BLaER1 treated with 17β-estradiol and CSF1 and Interleukin-3, amounts not matched to agents 10 nM and 100 nM (cell line): ENCODE measurements at regions not wholly inside any gene's neighbourhood (a gene's known extent, or its start where the extent isn't known, plus 50 kb on each side); places are given as distances from the start of the nearest gene placed in this dataset.
A peak's percentile ranks its signal among the peaks of the same experiment; 100 is the strongest.
"Not testable (repeated sequence)": the region's sequence is repeated elsewhere in the genome, so short reads cannot be mapped to it uniquely, and the experiment has no call there.

Experiments used
- H3K27ac ChIP-seq, 11 experiments: shearing (Covaris generic); formaldehyde crosslinking; 2 replicates each; pipeline ENCODE4 v1.8.1; 2022
- H3K27me3 ChIP-seq, 11 experiments: shearing (Covaris generic); formaldehyde crosslinking; 2 replicates each; pipeline ENCODE4 v1.8.1; 2022
- H3K36me3 ChIP-seq, 11 experiments: shearing (Covaris generic); formaldehyde crosslinking; 2 replicates each; pipeline ENCODE4 v1.8.1; 2022
- H3K4me1 ChIP-seq, 10 experiments: shearing (Covaris generic); formaldehyde crosslinking; 2 replicates each; pipeline ENCODE4 v1.8.1; 2022
- H3K4me2 ChIP-seq, 11 experiments: shearing (Covaris generic); formaldehyde crosslinking; 2 replicates each; pipeline ENCODE4 v1.8.1; 2022
- H3K4me3 ChIP-seq, 10 experiments: shearing (Covaris generic); formaldehyde crosslinking; 2 replicates each; pipeline ENCODE4 v1.8.1; 2022
- H3K9ac ChIP-seq, 11 experiments: shearing (Covaris generic); formaldehyde crosslinking; 2 replicates each; pipeline ENCODE4 v1.8.1; 2022
- H3K9me3 ChIP-seq, 11 experiments: shearing (Covaris generic); formaldehyde crosslinking; replicated peaks in 1 of 11; 2 replicates each; pipeline ENCODE4 v1.8.1; 2022
- H4K20me1 ChIP-seq, 11 experiments: shearing (Covaris generic); formaldehyde crosslinking; 2 replicates each; pipeline ENCODE4 v1.8.1; 2022
- Cebpa-rat ChIP-seq, 11 experiments: shearing (Covaris generic); IDR thresholded peaks; 2 replicates each; pipeline ENCODE4 v1.8.1; 2022

DNA sequence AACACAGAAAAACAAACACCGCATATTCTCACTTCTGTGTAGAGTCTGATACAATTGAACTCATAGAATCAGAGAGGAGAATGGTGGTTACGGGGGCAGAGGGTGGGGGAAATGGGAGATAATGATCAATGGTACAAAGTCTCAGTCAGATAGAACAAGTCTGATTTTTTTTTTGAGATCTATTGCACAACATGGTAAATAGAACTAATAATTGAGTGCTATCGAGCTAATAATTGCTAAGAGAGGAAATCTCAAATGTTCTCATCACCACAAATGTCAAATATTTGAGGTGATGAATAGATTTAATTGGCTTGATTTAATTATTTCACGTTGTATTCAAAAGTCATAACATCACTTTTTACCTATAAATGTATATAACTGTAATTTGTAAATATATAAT lies 121.0 kb upstream of the SPIN1 start:
- Histone ChIP-seq H3K36me3 (no peaks in the 10 kb centered on the region), H3K4me3 (no peak overlapping the region), H3K27me3 (no peaks in the 10 kb centered on the region), H3K9me3 (peaks cover 19 to 77% (median 64%) of the 10 kb centered on the region in 11 experiments), H3K9ac (no peak overlapping the region), H3K27ac (no peak overlapping the region), H3K4me1 (peaks cover 21 to 29% (median 25%) of the 10 kb centered on the region in 10 experiments), H4K20me1 (no peaks in the 10 kb centered on the region), H3K4me2 (no peak overlapping the region)
- TF ChIP-seq Cebpa-rat (IDR thresholded peaks at IDR 0.05), result no peak

DNA sequence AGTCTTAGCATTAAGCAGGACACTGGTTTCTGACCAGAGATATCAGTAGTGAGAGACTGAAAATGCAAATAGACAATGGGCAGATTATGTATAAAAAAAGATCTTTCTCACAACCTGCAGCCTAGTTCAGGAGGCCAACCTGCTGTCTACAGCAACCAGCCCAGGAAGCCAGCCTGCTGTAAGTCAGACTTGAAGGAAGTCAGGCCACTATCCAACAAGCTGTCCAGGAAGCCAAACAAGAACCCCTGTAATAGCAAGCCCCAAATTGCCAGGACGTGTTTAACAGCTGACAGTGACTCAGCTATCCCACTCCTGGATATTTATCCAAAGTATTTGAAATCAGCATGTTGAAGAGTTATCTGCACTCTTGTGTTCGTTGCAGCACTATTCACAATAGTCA lies 121.8 kb upstream of the SPIN1 start:
- TF ChIP-seq Cebpa-rat (IDR thresholded peaks at IDR 0.05), result no peak
- Histone ChIP-seq H3K27me3 (no peaks in the 10 kb centered on the region), H3K9ac (no peak overlapping the region), H3K27ac (peak overlapping the region in 2 of 11 experiments; percentile 6 to 20; a peak in 2 of 22 replicates), H3K4me3 (no peak overlapping the region), H3K36me3 (no peaks in the 10 kb centered on the region), H3K9me3 (peaks cover 19 to 72% (median 64%) of the 10 kb centered on the region in 11 experiments), H3K4me2 (peak overlapping the region; percentile 21 to 57 (median 46); a peak in 21 of 22 replicates), H3K4me1 (peaks cover 23 to 32% (median 26%) of the 10 kb centered on the region in 10 experiments), H4K20me1 (no peaks in the 10 kb centered on the region)

DNA sequence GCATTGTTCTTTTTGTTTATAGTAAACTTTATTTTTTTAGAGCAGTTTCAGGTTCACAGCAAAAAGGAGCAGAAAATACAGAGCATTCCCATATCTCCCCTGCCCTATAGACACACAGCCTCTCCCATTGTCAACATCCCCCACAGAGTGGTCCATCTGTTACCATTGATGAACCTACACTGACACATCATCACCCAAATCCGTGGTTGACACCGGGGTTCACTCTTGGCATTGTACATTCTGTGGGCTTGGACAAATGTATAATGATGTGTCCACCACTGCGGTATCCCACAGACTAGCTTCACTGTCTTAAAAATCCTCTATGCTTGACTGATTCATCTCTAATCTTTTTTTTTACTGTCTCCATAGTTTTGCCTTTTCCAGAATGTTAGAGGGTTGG lies 120.7 kb upstream of the SPATA31C2 start:
- Histone ChIP-seq H3K27ac (no peak overlapping the region), H3K27me3 (no peaks in the 10 kb centered on the region), H4K20me1 (no peaks in the 10 kb centered on the region), H3K4me2 (peak overlapping the region in 6 of 11 experiments; percentile 28 to 63 (median 44); a peak in 10 of 22 replicates), H3K9ac (no peak overlapping the region), H3K9me3 (peaks cover 12 to 38% (median 28%) of the 10 kb centered on the region in 11 experiments), H3K4me1 (peaks cover 30 to 47% (median 35%) of the 10 kb centered on the region in 10 experiments), H3K4me3 (no peak overlapping the region), H3K36me3 (no peaks in the 10 kb centered on the region)
- no peak for TF ChIP-seq Cebpa-rat (IDR thresholded peaks at IDR 0.05)

DNA sequence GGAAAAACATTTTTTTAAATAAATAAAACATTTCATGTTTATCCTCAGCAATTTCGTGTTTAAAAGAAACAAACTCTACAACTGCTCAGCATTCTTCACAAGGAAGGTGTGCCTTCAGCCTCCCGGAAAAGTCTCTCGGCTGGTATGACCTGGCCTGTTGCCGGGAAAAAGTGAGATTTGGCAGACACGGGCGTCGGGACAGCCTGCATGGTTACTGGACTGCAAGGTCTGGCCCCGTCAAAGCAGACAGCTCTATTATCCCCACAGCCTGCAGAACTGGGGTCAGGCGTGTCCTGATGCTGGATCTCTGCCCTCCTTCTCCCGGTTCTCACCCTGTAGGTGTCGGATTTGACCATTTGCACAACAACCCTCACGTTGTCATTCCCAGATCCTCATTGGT lies 120.3 kb upstream of the SPATA31C2 start:
- H3K4me3 ChIP-seq, result no peak overlapping the region
- H3K27me3 ChIP-seq, result no peaks in the 10 kb centered on the region
- no peaks in the 10 kb centered on the region for H4K20me1 ChIP-seq
- H3K4me2 ChIP-seq, result peak overlapping the region; percentile 27 to 63 (median 44); a peak in 19 of 22 replicates
- no peak overlapping the region for H3K9ac ChIP-seq
- peaks cover 30 to 47% (median 35%) of the 10 kb centered on the region in 10 experiments for H3K4me1 ChIP-seq
- peak overlapping the region in 1 of 11 experiments; percentile 28; a peak in 1 of 22 replicates for H3K27ac ChIP-seq
- TF ChIP-seq Cebpa-rat (IDR thresholded peaks at IDR 0.05), result no peak
- peaks cover 16 to 39% (median 30%) of the 10 kb centered on the region in 11 experiments for H3K9me3 ChIP-seq
- no peaks in the 10 kb centered on the region for H3K36me3 ChIP-seq

DNA sequence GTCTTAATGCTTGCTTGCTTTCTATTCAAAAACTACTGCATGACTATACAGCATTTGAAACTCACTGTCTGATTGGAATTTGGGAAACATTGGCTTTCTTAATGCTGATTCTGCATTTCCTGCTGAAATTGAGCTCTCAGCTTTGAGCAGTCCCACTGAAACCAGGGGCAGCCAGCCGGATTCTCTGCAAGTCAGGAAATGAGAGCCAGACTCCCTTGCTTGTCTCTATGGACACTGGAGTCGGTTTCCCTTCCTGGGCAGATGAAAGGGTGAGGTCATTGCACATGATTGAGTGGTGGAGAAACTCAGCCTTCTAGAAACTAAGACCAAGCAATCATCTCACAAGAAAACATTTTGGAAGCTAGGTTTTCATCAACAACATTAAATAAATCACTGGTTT lies 119.7 kb upstream of the SPATA31C2 start:
- Histone ChIP-seq H3K4me2 (peak overlapping the region; percentile 28 to 63 (median 44)), H3K9me3 (peaks cover 22 to 41% (median 33%) of the 10 kb centered on the region in 11 experiments), H3K36me3 (no peaks in the 10 kb centered on the region), H3K9ac (no peak overlapping the region), H3K27ac (peak overlapping the region in 1 of 11 experiments; percentile 28; a peak in 1 of 22 replicates), H3K27me3 (no peaks in the 10 kb centered on the region), H4K20me1 (no peaks in the 10 kb centered on the region), H3K4me1 (peaks cover 28 to 45% (median 30%) of the 10 kb centered on the region in 10 experiments), H3K4me3 (no peak overlapping the region)
- no peak for TF ChIP-seq Cebpa-rat (IDR thresholded peaks at IDR 0.05)

DNA sequence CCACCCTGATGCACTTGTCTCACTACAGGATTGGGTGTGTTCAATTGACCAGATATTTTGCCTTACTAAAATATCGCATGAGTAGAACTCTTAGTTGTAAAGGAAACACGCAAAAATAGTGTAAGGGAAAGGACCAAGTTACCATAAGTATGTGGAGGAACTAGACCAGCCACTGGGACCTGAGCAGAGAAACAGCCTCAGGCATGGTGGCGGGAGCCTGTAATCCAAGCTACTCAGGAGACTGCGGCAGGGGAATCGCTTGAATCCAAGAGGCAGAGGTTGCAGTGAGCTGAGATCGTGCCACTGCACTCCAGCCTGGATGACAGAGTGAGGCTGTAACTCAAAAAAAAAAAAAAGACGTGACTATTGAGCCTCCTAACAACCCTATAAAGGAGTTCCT lies 117.9 kb upstream of the SPATA31C2 start:
- peak overlapping the region in 9 of 11 experiments; percentile 2 to 75 (median 25); a peak in 15 of 22 replicates for H3K4me2 ChIP-seq
- no peak overlapping the region for H3K27ac ChIP-seq
- peaks cover 0 to 7% (median 0%) of the 10 kb centered on the region in 11 experiments; a peak in 3 of 22 replicates for H3K36me3 ChIP-seq
- H3K9ac ChIP-seq, result no peak overlapping the region
- H3K9me3 ChIP-seq, result peaks cover 40 to 60% (median 50%) of the 10 kb centered on the region in 11 experiments
- H3K4me3 ChIP-seq, result no peak overlapping the region
- peaks cover 18 to 37% (median 22%) of the 10 kb centered on the region in 10 experiments for H3K4me1 ChIP-seq
- no peaks in the 10 kb centered on the region for H3K27me3 ChIP-seq
- no peaks in the 10 kb centered on the region for H4K20me1 ChIP-seq
- TF ChIP-seq Cebpa-rat (IDR thresholded peaks at IDR 0.05), result no peak

DNA sequence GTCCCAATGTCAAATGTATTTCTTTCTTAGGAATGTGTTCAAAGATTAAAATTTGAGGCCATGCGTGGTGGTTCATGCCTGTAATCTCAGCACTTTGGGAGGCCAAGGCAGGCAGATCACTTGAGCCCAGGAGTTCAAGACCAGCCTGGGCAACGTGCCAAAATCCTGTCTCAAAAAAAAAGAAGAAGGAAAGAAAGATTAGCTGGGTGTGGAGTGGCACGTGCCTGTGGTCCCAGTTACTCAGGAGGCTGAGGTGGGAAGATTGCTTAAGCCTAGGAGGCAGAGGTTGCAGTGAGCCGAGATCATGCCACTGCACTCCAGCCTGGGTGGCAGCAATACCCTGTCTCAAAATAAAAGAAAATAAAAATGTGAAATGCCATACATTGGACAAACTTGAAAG lies 117.5 kb upstream of the SPATA31C2 start:
- Histone ChIP-seq H3K4me2 (peak overlapping the region in 9 of 11 experiments; percentile 2 to 75 (median 25); a peak in 14 of 22 replicates), H3K4me1 (peaks cover 18 to 37% (median 22%) of the 10 kb centered on the region in 10 experiments), H3K9me3 (peaks cover 44 to 64% (median 54%) of the 10 kb centered on the region in 11 experiments)
- not testable (repeated sequence) for H3K4me3 ChIP-seq, H3K27ac ChIP-seq, H3K9ac ChIP-seq, H4K20me1 ChIP-seq, H3K27me3 ChIP-seq, H3K36me3 ChIP-seq

DNA sequence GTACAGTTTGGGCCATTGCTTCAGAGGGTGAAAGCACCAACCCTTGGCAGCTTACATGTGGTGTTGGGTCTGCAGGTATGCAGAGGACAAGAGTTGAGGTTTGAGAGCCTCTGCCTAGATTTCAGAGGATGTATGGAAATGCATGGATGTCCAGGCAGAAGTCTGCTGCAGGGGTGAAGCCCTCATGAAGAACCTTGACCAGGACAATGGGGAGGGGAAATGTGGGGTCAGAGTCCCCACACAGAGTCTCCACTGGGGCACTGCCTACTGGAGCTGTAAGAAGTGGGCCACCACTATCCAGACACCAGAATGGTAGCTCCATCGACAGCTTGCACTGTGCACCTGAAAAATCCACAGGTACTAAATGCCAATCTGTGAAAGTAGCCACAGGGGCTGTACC lies 113.6 kb upstream of the SPATA31C2 start:
- Histone ChIP-seq H3K27me3 (no peaks in the 10 kb centered on the region), H4K20me1 (no peaks in the 10 kb centered on the region), H3K36me3 (peaks cover 0 to 7% (median 0%) of the 10 kb centered on the region in 11 experiments; a peak in 3 of 22 replicates), H3K27ac (no peak overlapping the region), H3K4me3 (peak overlapping the region in 2 of 10 experiments; percentile 4 to 24; a peak in 4 of 20 replicates), H3K4me2 (no peak overlapping the region), H3K4me1 (peaks cover 6 to 15% (median 9%) of the 10 kb centered on the region in 10 experiments; a peak in 12 of 20 replicates), H3K9ac (no peak overlapping the region), H3K9me3 (peaks cover 56 to 85% (median 74%) of the 10 kb centered on the region in 11 experiments)
- TF ChIP-seq Cebpa-rat (IDR thresholded peaks at IDR 0.05), result no peak

DNA sequence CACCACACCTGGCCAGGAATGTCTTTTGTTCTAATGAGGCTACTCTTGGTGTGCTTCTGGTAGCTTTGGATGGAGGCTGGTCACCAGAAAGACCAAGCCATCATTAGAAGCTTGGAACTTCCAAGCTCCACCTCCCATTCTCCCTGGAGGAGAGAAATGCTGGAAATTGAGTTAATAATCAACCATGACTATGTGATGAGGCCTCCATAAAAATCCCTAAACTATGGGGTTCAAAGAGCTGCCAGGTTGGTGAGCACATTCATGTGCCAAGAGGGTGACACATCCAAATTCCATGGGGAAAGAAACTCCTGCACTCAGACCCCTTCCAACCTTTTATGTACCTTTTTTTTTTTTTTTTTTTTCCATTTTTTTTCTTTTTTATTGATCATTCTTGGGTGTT lies 105.5 kb upstream of the SPATA31C2 start:
- no peaks in the 10 kb centered on the region for H3K27me3 ChIP-seq
- no peak overlapping the region for H3K4me3 ChIP-seq
- no peak overlapping the region for H3K27ac ChIP-seq
- no peaks in the 10 kb centered on the region for H3K4me1 ChIP-seq
- H3K4me2 ChIP-seq, result no peak overlapping the region
- no peak for TF ChIP-seq Cebpa-rat (IDR thresholded peaks at IDR 0.05)
- H4K20me1 ChIP-seq, result no peaks in the 10 kb centered on the region
- peaks cover 0 to 10% (median 4%) of the 10 kb centered on the region in 11 experiments; a peak in 6 of 22 replicates for H3K9me3 ChIP-seq
- H3K9ac ChIP-seq, result no peak overlapping the region
- H3K36me3 ChIP-seq, result no peaks in the 10 kb centered on the region

DNA sequence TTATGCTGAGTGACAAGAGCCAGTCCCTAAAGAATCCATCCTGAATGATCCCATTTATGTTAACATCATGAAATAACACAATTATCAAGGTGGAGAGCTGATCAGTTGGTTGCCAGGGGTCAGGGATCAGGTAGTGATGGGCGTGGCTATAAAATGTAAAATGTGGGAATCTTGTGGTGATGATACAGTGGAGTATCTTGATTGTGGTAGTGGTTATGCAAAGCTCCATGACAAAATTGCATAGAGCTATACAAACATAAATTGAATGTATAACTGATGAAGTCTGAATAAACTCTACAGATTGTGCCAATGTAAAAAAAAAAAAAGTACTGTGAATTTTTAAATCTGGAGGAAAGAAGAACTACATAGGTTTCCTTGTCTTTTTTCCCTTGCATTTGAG lies 104.6 kb upstream of the SPATA31C2 start:
- Histone ChIP-seq H3K4me1 (peaks cover 0 to 7% (median 5%) of the 10 kb centered on the region in 10 experiments; a peak in 12 of 20 replicates), H3K4me2 (no peak overlapping the region), H4K20me1 (no peaks in the 10 kb centered on the region), H3K27ac (no peak overlapping the region), H3K9ac (no peak overlapping the region), H3K36me3 (no peaks in the 10 kb centered on the region), H3K27me3 (no peaks in the 10 kb centered on the region), H3K9me3 (peaks cover 0 to 5% (median 0%) of the 10 kb centered on the region in 11 experiments; a peak in 4 of 22 replicates), H3K4me3 (no peak overlapping the region)
- TF ChIP-seq Cebpa-rat (IDR thresholded peaks at IDR 0.05), result no peak
